ENCODE measurements at regions not wholly inside any gene's neighbourhood (a gene's known extent, or its start where the extent isn't known, plus 50 kb on each side); places are given as distances from the start of the nearest gene placed in this dataset.

GRCh38 chr5:148906968-148907367 lies 80.6 kb downstream of the ADRB2 start:
- 2% methylated on average over 3 of the region's 3 CpGs for WGBS (ENCODE audit: insufficient coverage, low coverage, missing lambda C conversion rate)
- Histone ChIP-seq H2AFZ (ENCODE audit: low read depth, low read length) (no peak overlapping the region), H3K9ac (ENCODE audit: insufficient read depth in 1 of 2, low read depth in 2 of 2, low read length in 2 of 2) (no peak overlapping the region), H3K79me2 (ENCODE audit: control insufficient read depth, insufficient read depth, low read length) (no peaks in the 10 kb centered on the region), H3K36me3 (ENCODE audit: control insufficient read depth, insufficient read depth, low read length) (no peaks in the 10 kb centered on the region), H3K9me1 (ENCODE audit: control insufficient read depth, insufficient read depth, low read length) (no peaks in the 10 kb centered on the region), H3K4me3 (no peak overlapping the region), H3K4me1 (replicated peaks in 1 of 2; ENCODE audit: control insufficient read depth in 2 of 2, insufficient read depth in 2 of 2, low read length in 2 of 2) (no peaks in the 10 kb centered on the region), H3K9me3 (replicated peaks; ENCODE audit: control insufficient read depth, insufficient read depth, low read depth, low read length) (no peaks in the 10 kb centered on the region), H3K27me3 (ENCODE audit: control insufficient read depth in 2 of 2, insufficient read depth in 2 of 2, low read length in 2 of 2) (peaks cover 3 to 11% of the 10 kb centered on the region in 2 experiments; a peak in 2 of 5 replicates), H3K4me2 (ENCODE audit: insufficient read depth, low read length) (no peak overlapping the region), H3K27ac (ENCODE audit: extremely low read depth, low read depth, low read length) (no peak overlapping the region), H4K20me1 (replicated peaks; ENCODE audit: control insufficient read depth, insufficient read depth, low read length) (no peaks in the 10 kb centered on the region)
- DNase-seq (ENCODE audit: extremely low read depth in 1 of 4, low spot score in 3 of 4), result no peak
- intact Hi-C loops (cut with micrococcal nuclease) (no loop called here), in situ Hi-C loops (cut with MboI) (loop anchor here (10.0 kb wide), 1 partner anchor 208 kb away; no protein-coding TSS in a partner anchor)
- TF ChIP-seq POU5F1 (IDR thresholded peaks at IDR 0.05; ENCODE audit: borderline replicate concordance, low read depth, low read length, partially characterized antibody), result no peak
- TF ChIP-seq ZNF695 (CRISPR knock-in tag; IDR thresholded peaks at IDR 0.05), result no peak
- no peak for TF ChIP-seq EP300 (IDR thresholded peaks at IDR 0.05; ENCODE audit: low read length)
- TF ChIP-seq LEF1 (IDR thresholded peaks at IDR 0.05), result no peak
- no peak for TF ChIP-seq MCM7 (IDR thresholded peaks at IDR 0.05)
- no peak for TF ChIP-seq ATF6 (CRISPR knock-in tag; IDR thresholded peaks at IDR 0.05)
- no peak for TF ChIP-seq ZNF507 (tag; conservative IDR thresholded peaks at IDR 0.05)
- CTCF ChIA-PET (ENCODE audit: low intra/inter-chr PET ratio), result no interaction called here
- ATAC-seq, result no peak
- no TSS peak for BruUV-seq (replicated peaks)
- POLR2A ChIA-PET, result no interaction called here
- FAIRE-seq, result no peak
